Activated B cell treated with CpG ODN at 0.5 μM for 24 hours (primary cell): ENCODE measurements at regions not wholly inside any gene's neighbourhood (a gene's known extent, or its start where the extent isn't known, plus 50 kb on each side); places are given as distances from the start of the nearest gene placed in this dataset.

Source experiments
- ATAC-seq: fragments of 200-7000 bp; cut with Tn5 transposase; one replicate; pipeline ENCODE4 v1.10.0; 2021; ENCODE audit warnings: low read depth, mild to moderate bottlenecking, moderate library complexity
- CTCF ChIA-PET: fragments of 350-600 bp; sonication (Branson Sonifier 250); formaldehyde crosslinking; loops from one replicate; lab custom pipeline; 2021; ENCODE audit warnings: antibody characterized with exemption; lab: Charles Lee
- POLR2A ChIA-PET: fragments of 350-600 bp; sonication (Branson Sonifier 250); formaldehyde crosslinking; loops from one replicate; lab custom pipeline; 2021; ENCODE audit warnings: antibody characterized with exemption; lab: Charles Lee
- DNase-seq: peaks from one replicate; pipeline ENCODE4 v3.0.0; 2022
- H3K27ac Mint-ChIP-seq: one replicate; pipeline ENCODE4 v1.8.0; 2020; ENCODE audit warnings: mixed read lengths
- H3K27me3 Mint-ChIP-seq: one replicate; pipeline ENCODE4 v1.8.0; 2021; ENCODE audit warnings: mixed read lengths
- H3K36me3 Mint-ChIP-seq: one replicate; pipeline ENCODE4 v1.8.0; 2021; ENCODE audit warnings: low read depth, mixed read lengths
- H3K4me1 Mint-ChIP-seq: one replicate; pipeline ENCODE4 v1.8.0; 2021; ENCODE audit warnings: mixed read lengths
- H3K4me3 Mint-ChIP-seq: one replicate; pipeline ENCODE4 v1.8.0; 2020; ENCODE audit warnings: mild to moderate bottlenecking, mixed read lengths
- H3K9me3 Mint-ChIP-seq: one replicate; pipeline ENCODE4 v1.8.0; 2020; ENCODE audit warnings: mixed read lengths
- CTCF ChIP-seq: fragments of 200-600 bp; IDR thresholded peaks from one replicate; pipeline ENCODE4 v1.8.0; 2022; ENCODE audit warnings: antibody characterized with exemption, mild to moderate bottlenecking
- intact Hi-C: fragments of 100-400 bp; cut with micrococcal nuclease; formaldehyde crosslinking; loops from one replicate; pipeline ENCODE4 v1.15.1; 2024

DNA sequence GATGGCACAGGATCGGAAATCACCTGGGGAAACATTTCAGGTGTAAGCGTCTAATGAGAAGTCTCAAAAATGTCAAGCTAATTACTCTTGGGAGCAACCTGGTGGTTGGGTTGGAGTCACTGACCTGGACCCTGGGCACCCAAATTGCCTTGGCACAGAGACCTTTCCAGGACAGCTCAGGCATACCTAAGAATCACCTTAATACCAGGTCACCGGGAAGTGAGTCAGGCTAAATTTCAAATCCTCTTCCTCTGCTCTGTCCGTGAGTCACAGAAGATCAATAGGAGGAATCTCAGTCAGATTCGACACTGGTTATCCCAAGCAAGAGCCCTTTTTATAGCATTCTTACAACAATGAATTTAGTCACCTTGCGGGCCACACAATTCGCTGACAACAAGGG is 179.6 kb upstream of the CAMK1G start:
- CTCF ChIA-PET, result no interaction called here
- H3K4me3 Mint-ChIP-seq, result no peak overlapping the region
- ATAC-seq, result no peak

GRCh38 chr1:209404577-209404976 is 178.9 kb upstream of the CAMK1G start:
- H3K27ac Mint-ChIP-seq, result no peak overlapping the region
- no peaks in the 10 kb centered on the region for H3K4me1 Mint-ChIP-seq
- intact Hi-C loops, result no loop called here
- TF ChIP-seq CTCF, result no peak
- H3K27me3 Mint-ChIP-seq, result no peaks in the 10 kb centered on the region
- no peaks in the 10 kb centered on the region for H3K9me3 Mint-ChIP-seq
- CTCF ChIA-PET, result no interaction called here
- no peak overlapping the region for H3K4me3 Mint-ChIP-seq
- no peaks in the 10 kb centered on the region for H3K36me3 Mint-ChIP-seq
- ATAC-seq, result no peak
- DNase-seq, result no peak
- POLR2A ChIA-PET, result no interaction called here

More for the DNA sequence above, 179.6 kb upstream of the CAMK1G start:
- no peaks in the 10 kb centered on the region for H3K36me3 Mint-ChIP-seq
- TF ChIP-seq CTCF, result no peak
- intact Hi-C loops, result no loop called here
- no peaks in the 10 kb centered on the region for H3K9me3 Mint-ChIP-seq
- H3K4me1 Mint-ChIP-seq, result no peaks in the 10 kb centered on the region
- DNase-seq, result no peak
- H3K27me3 Mint-ChIP-seq, result no peaks in the 10 kb centered on the region
- POLR2A ChIA-PET, result no interaction called here
- no peak overlapping the region for H3K27ac Mint-ChIP-seq

GRCh38 chr1:209405183-209405814 is 178.2 kb upstream of the CAMK1G start:
- intact Hi-C loops, result no loop called here
- Mint-ChIP-seq H3K4me1 (no peaks in the 10 kb centered on the region), H3K4me3 (no peak overlapping the region), H3K36me3 (no peaks in the 10 kb centered on the region), H3K9me3 (no peaks in the 10 kb centered on the region), H3K27me3 (no peaks in the 10 kb centered on the region), H3K27ac (no peak overlapping the region)
- no peak for DNase-seq
- no peak for TF ChIP-seq CTCF
- ChIA-PET POLR2A (no interaction called here), CTCF (no interaction called here)
- ATAC-seq, result no peak

DNA sequence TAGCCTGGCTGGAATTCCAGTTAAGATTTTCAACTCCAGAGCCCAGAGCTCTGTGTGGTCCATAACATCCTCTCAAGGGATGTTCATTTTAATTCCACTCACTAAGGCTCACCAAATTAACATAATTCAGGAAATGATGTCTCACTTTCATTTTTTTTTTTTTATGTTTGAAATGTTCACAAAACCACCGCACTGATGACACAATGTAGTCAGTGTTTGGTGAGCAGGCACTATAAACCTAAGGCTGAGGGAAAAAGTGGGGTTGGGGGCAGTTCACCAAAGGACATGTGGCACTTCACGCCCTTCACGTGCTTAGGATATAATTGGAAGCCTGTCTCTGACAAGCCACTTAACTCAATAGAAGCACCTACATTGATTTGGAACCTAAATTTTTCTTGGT is 177.3 kb upstream of the CAMK1G start:
- POLR2A ChIA-PET, result no interaction called here
- H3K4me1 Mint-ChIP-seq, result no peaks in the 10 kb centered on the region
- no peak overlapping the region for H3K4me3 Mint-ChIP-seq
- no peak overlapping the region for H3K27ac Mint-ChIP-seq
- H3K36me3 Mint-ChIP-seq, result no peaks in the 10 kb centered on the region
- no peak for DNase-seq
- CTCF ChIA-PET, result no interaction called here
- no peak for TF ChIP-seq CTCF
- intact Hi-C loops, result no loop called here
- H3K27me3 Mint-ChIP-seq, result peaks cover 2% of the 10 kb centered on the region
- H3K9me3 Mint-ChIP-seq, result no peaks in the 10 kb centered on the region
- ATAC-seq, result no peak

DNA sequence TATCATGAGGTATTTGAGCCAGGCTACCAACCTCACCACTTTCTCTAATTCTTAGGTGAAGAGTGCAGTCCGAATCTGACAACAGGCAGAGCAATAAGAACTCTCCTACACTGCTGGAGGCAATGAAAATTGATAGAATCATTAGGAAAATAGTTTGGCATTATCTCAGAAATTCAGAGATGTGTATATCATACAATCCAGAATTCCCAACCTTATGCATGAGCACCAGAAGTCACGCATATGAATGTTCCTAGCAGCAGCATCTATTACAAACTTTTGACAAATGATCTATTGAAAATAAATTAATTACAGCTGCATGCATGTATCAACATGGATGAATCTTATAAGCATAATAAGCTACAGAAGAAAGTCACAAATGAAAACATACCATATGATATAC is 176.9 kb upstream of the CAMK1G start:
- no peak for TF ChIP-seq CTCF
- Mint-ChIP-seq H3K4me1 (no peaks in the 10 kb centered on the region), H3K27me3 (peaks cover 2% of the 10 kb centered on the region), H3K36me3 (no peaks in the 10 kb centered on the region), H3K4me3 (no peak overlapping the region), H3K27ac (no peak overlapping the region), H3K9me3 (no peaks in the 10 kb centered on the region)
- ATAC-seq (no peak), DNase-seq (no peak)
- ChIA-PET POLR2A (no interaction called here), CTCF (no interaction called here)
- intact Hi-C loops, result no loop called here
